Endothelial cell of umbilical vein (primary cell): ENCODE measurements at regions not wholly inside any gene's neighbourhood (a gene's known extent, or its start where the extent isn't known, plus 50 kb on each side); places are given as distances from the start of the nearest gene placed in this dataset.

Experiments
- POLR2A ChIP-seq: IDR thresholded peaks from 2 replicates; pipeline ENCODE4 v1.6.1; 2012; ENCODE audit warnings: low read depth, mild to moderate bottlenecking, control low read depth, low read length
- POLR2AphosphoS5 ChIP-seq: IDR thresholded peaks from 2 replicates; pipeline ENCODE4 v1.6.1; 2012; ENCODE audit warnings: low read depth, mild to moderate bottlenecking, control low read depth, low read length, moderate library complexity; ENCODE audit not compliant: insufficient read depth
- TF ChIP-seq, protein P1 (sequence below), 2 donors: IDR thresholded peaks; 1 replicate in 1 of 2; 2 replicates in 1 of 2; pipeline ENCODE4 v1.5.1; 2011; ENCODE audit warnings: low read length in 2 of 2, mild to moderate bottlenecking in 2 of 2, moderate library complexity in 2 of 2, control low read depth in 1 of 2, inconsistent platforms in 1 of 2, low read depth in 1 of 2; ENCODE audit not compliant: insufficient read depth in 1 of 2; ENCODE audit errors: extremely low read depth in 1 of 2

DNA sequence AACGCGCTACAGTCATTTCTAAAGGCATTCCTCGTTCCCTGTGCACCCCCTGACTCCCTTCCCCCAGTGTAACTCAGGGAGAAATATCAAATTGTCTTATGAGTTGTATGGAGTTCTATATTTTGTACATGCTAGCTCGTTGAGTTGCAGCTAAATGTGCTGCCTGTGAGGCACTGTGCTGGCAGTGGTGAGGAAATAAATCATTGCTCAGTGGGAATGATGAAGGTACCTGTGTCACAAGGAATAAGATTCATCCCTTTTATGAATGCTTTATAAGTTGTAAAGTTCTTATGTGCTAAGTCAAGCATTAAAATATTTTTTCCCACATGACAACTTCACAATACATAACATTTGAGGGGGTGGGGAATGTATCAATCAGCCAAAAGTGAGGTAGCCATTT lies 939.6 kb upstream of the CRIM1 start:
- TF ChIP-seq POLR2A (no peak), POLR2AphosphoS5 (no peak)
- TF ChIP-seq, protein P1, sequence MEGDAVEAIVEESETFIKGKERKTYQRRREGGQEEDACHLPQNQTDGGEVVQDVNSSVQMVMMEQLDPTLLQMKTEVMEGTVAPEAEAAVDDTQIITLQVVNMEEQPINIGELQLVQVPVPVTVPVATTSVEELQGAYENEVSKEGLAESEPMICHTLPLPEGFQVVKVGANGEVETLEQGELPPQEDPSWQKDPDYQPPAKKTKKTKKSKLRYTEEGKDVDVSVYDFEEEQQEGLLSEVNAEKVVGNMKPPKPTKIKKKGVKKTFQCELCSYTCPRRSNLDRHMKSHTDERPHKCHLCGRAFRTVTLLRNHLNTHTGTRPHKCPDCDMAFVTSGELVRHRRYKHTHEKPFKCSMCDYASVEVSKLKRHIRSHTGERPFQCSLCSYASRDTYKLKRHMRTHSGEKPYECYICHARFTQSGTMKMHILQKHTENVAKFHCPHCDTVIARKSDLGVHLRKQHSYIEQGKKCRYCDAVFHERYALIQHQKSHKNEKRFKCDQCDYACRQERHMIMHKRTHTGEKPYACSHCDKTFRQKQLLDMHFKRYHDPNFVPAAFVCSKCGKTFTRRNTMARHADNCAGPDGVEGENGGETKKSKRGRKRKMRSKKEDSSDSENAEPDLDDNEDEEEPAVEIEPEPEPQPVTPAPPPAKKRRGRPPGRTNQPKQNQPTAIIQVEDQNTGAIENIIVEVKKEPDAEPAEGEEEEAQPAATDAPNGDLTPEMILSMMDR (IDR thresholded peaks at IDR 0.05; ENCODE audit: extremely low read depth in 1 of 2, insufficient read depth in 1 of 2, low read depth in 1 of 2, low read length in 2 of 2): no peak
